ENCODE measurements at regions not wholly inside any gene's neighbourhood (a gene's known extent, or its start where the extent isn't known, plus 50 kb on each side); places are given as distances from the start of the nearest gene placed in this dataset.

DNA sequence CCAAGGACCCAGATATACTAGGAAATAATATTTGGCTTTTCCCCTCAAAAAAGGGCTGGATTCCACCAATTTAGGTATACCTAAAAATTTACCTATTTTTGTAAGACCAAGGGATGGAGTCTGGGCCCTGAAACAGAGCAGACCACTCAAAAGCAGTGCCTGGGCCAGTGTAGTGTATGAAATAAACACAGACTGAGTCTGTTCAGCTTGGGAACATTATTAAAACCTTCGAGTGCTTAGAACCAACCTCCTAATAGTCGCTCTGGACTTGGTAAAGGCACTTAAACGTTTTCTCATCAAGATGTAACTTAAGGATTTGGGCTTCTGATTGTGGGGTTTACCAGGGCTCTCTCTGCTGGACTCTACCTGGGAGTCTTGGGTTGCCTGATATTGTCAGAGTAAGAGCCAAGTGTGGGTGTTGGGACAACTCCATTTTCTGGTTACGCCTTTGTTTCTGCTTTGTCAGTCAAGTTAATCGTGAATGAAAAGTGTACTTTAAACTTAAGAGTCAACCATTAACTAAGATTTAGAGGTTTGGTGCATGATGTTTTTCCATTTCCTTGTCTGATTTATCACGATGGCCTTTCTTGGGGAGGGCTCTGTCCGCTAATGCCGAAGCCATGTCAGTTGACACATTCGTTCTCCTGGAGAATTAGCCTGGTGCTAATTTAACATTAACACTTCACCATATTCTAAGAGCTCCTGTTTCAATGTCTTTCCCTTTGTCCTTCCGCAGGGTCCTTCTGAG is 221.0 kb upstream of the TPM1 start:
- no peak overlapping the region for H3K4me3 ChIP-seq (replicated peaks; ENCODE audit: insufficient read depth, low read length)
- H3K27me3 ChIP-seq (ENCODE audit: insufficient read depth, poor library complexity, severe bottlenecking) = no peaks in the 10 kb centered on the region
- TF ChIP-seq SPI1 (IDR thresholded peaks at IDR 0.05; ENCODE audit: borderline replicate concordance, low read depth) (no peak), POLR2AphosphoS5 (IDR thresholded peaks at IDR 0.05; ENCODE audit: low read depth) (no peak), GABPA (IDR thresholded peaks at IDR 0.05; ENCODE audit: low read depth) (no peak)
- TF ChIP-seq, protein P1, sequence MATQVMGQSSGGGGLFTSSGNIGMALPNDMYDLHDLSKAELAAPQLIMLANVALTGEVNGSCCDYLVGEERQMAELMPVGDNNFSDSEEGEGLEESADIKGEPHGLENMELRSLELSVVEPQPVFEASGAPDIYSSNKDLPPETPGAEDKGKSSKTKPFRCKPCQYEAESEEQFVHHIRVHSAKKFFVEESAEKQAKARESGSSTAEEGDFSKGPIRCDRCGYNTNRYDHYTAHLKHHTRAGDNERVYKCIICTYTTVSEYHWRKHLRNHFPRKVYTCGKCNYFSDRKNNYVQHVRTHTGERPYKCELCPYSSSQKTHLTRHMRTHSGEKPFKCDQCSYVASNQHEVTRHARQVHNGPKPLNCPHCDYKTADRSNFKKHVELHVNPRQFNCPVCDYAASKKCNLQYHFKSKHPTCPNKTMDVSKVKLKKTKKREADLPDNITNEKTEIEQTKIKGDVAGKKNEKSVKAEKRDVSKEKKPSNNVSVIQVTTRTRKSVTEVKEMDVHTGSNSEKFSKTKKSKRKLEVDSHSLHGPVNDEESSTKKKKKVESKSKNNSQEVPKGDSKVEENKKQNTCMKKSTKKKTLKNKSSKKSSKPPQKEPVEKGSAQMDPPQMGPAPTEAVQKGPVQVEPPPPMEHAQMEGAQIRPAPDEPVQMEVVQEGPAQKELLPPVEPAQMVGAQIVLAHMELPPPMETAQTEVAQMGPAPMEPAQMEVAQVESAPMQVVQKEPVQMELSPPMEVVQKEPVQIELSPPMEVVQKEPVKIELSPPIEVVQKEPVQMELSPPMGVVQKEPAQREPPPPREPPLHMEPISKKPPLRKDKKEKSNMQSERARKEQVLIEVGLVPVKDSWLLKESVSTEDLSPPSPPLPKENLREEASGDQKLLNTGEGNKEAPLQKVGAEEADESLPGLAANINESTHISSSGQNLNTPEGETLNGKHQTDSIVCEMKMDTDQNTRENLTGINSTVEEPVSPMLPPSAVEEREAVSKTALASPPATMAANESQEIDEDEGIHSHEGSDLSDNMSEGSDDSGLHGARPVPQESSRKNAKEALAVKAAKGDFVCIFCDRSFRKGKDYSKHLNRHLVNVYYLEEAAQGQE (IDR thresholded peaks at IDR 0.05; ENCODE audit: insufficient replicate concordance, low read depth) = no peak
- TF ChIP-seq, protein P2, sequence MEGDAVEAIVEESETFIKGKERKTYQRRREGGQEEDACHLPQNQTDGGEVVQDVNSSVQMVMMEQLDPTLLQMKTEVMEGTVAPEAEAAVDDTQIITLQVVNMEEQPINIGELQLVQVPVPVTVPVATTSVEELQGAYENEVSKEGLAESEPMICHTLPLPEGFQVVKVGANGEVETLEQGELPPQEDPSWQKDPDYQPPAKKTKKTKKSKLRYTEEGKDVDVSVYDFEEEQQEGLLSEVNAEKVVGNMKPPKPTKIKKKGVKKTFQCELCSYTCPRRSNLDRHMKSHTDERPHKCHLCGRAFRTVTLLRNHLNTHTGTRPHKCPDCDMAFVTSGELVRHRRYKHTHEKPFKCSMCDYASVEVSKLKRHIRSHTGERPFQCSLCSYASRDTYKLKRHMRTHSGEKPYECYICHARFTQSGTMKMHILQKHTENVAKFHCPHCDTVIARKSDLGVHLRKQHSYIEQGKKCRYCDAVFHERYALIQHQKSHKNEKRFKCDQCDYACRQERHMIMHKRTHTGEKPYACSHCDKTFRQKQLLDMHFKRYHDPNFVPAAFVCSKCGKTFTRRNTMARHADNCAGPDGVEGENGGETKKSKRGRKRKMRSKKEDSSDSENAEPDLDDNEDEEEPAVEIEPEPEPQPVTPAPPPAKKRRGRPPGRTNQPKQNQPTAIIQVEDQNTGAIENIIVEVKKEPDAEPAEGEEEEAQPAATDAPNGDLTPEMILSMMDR (IDR thresholded peaks at IDR 0.05; ENCODE audit: insufficient read depth, low read length) = no peak
- H3K27ac ChIP-seq (replicated peaks) = no peak overlapping the region
- no peak for DNase-seq (ENCODE audit: low read depth in 1 of 2, low spot score in 1 of 2)

DNA sequence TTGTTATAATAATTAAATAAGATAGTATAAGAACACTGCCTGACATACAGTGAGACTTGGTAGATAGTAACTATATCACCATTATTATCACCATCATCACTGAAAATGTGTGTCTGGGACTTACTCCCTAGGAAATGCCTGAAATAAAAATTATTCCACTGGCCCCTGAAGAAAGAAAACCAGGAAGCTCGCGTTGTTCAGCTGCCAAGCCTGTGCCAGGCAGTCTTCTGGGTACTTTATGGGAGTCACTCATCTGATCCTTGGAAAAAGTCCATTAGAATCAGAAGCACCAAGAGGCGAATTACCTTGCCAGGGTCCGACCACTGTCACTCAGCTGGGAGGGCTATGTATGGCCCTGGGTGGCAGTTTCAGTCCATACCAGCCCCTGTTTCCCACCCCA is 220.3 kb upstream of the TPM1 start:
- Histone ChIP-seq H3K27me3 (ENCODE audit: insufficient read depth, poor library complexity, severe bottlenecking) (no peaks in the 10 kb centered on the region), H3K4me3 (replicated peaks; ENCODE audit: insufficient read depth, low read length) (no peak overlapping the region), H3K27ac (replicated peaks) (no peak overlapping the region)
- DNase-seq (ENCODE audit: low read depth in 1 of 2, low spot score in 1 of 2) = no peak
- TF ChIP-seq SPI1 (IDR thresholded peaks at IDR 0.05; ENCODE audit: borderline replicate concordance, low read depth) = no peak
- TF ChIP-seq, protein P2 (IDR thresholded peaks at IDR 0.05; ENCODE audit: insufficient read depth, low read length) = no peak
- TF ChIP-seq POLR2AphosphoS5 (IDR thresholded peaks at IDR 0.05; ENCODE audit: low read depth) = no peak
- TF ChIP-seq, protein P1 (IDR thresholded peaks at IDR 0.05; ENCODE audit: insufficient replicate concordance, low read depth) = no peak

DNA sequence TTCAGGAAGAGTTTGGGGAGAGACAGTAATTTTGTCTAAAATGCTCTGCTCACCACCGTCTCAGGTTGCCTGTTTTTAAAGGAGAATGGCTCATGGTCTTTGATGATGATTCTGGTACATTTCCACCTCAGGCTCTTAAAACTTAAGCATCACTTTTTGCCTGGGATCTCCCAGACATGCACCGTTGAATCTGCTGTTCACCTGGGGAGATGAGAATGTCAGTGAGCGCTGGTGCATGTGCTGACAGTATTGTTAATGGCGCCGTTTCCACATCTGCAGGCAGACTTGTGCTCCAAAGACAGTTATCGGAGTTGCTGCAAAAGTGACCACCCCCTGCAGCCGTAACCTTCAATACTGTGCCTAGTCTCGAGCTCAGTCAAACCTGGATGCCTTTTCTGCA is 219.0 kb upstream of the TPM1 start:
- Histone ChIP-seq H3K27ac (replicated peaks) (no peak overlapping the region), H3K27me3 (ENCODE audit: insufficient read depth, poor library complexity, severe bottlenecking) (no peaks in the 10 kb centered on the region), H3K4me3 (replicated peaks; ENCODE audit: insufficient read depth, low read length) (no peak overlapping the region)
- TF ChIP-seq POLR2AphosphoS5 (IDR thresholded peaks at IDR 0.05; ENCODE audit: low read depth) (no peak), GABPA (IDR thresholded peaks at IDR 0.05; ENCODE audit: low read depth) (no peak), SPI1 (IDR thresholded peaks at IDR 0.05; ENCODE audit: borderline replicate concordance, low read depth) (no peak)
- TF ChIP-seq, protein P2 (IDR thresholded peaks at IDR 0.05; ENCODE audit: insufficient read depth, low read length) = no peak
- TF ChIP-seq, protein P1 (IDR thresholded peaks at IDR 0.05; ENCODE audit: insufficient replicate concordance, low read depth) = no peak
- DNase-seq (ENCODE audit: low read depth in 1 of 2, low spot score in 1 of 2) = no peak
